SK-N-SH treated with all-trans-retinoic acid at 6 μM for 48 hours (cell line): ENCODE measurements at regions not wholly inside any gene's neighbourhood (a gene's known extent, or its start where the extent isn't known, plus 50 kb on each side); places are given as distances from the start of the nearest gene placed in this dataset.

Source experiments
- ATAC-seq: fragments of 200-7000 bp; cut with Tn5 transposase; 3 replicates; pipeline ENCODE4 v1.9.1; 2020; ENCODE audit warnings: mild to moderate bottlenecking, moderate library complexity
- ARNTL ChIP-seq: fragments of 450-650 bp; formaldehyde crosslinking; IDR thresholded peaks from 2 replicates; pipeline ENCODE4 v1.5.0; 2020; ENCODE audit warnings: low read depth, mild to moderate bottlenecking, moderate library complexity, borderline replicate concordance
- CSDC2 ChIP-seq: fragments of 250-450 bp; sonication (Bioruptor Pico); IDR thresholded peaks from 2 replicates; pipeline ENCODE4 v1.5.0; 2020; ENCODE audit warnings: mild to moderate bottlenecking, moderate library complexity
- ESRRG ChIP-seq: fragments of 250-450 bp; sonication (Bioruptor Pico); IDR thresholded peaks from 2 replicates; pipeline ENCODE4 v1.6.1; 2021; ENCODE audit warnings: mild to moderate bottlenecking
- GLIS3 ChIP-seq: fragments of 250-450 bp; sonication (Bioruptor Pico); IDR thresholded peaks from 2 replicates; pipeline ENCODE4 v1.5.0; 2020; ENCODE audit warnings: mild to moderate bottlenecking, moderate library complexity
- ISL1 ChIP-seq: fragments of 250-450 bp; sonication (Bioruptor Pico); IDR thresholded peaks from 2 replicates; pipeline ENCODE4 v2.1.2; 2022; ENCODE audit warnings: mild to moderate bottlenecking, moderate library complexity
- OSR1 ChIP-seq: fragments of 250-450 bp; sonication (Bioruptor Pico); IDR thresholded peaks from 2 replicates; pipeline ENCODE4 v1.8.0; 2022; ENCODE audit warnings: moderate library complexity, mild to moderate bottlenecking, inconsistent platforms
- POU6F1 ChIP-seq: fragments of 250-450 bp; sonication (Bioruptor Pico); IDR thresholded peaks from 2 replicates; pipeline ENCODE4 v1.8.0; 2021; ENCODE audit warnings: low read depth, mild to moderate bottlenecking, moderate library complexity, borderline replicate concordance
- PPARA ChIP-seq: fragments of 250-450 bp; sonication (Bioruptor Pico); IDR thresholded peaks from 2 replicates; pipeline ENCODE4 v1.5.0; 2020; ENCODE audit warnings: mild to moderate bottlenecking, borderline replicate concordance
- RARB ChIP-seq: fragments of 250-450 bp; sonication (Bioruptor Pico); IDR thresholded peaks from 2 replicates; pipeline ENCODE4 v1.8.0; 2021; ENCODE audit warnings: mild to moderate bottlenecking, moderate library complexity
- SNAI2 ChIP-seq: fragments of 250-450 bp; sonication (Bioruptor Pico); IDR thresholded peaks from 2 replicates; pipeline ENCODE4 v1.5.0; 2020; ENCODE audit warnings: mild to moderate bottlenecking, moderate library complexity
- TCF4 ChIP-seq: fragments of 250-450 bp; sonication (Bioruptor Pico); IDR thresholded peaks from 2 replicates; pipeline ENCODE4 v1.8.0; 2021; ENCODE audit warnings: mild to moderate bottlenecking, moderate library complexity, borderline replicate concordance
- TOX ChIP-seq: fragments of 250-450 bp; sonication (Bioruptor Pico); IDR thresholded peaks from 2 replicates; pipeline ENCODE4 v1.8.0; 2021; ENCODE audit warnings: mild to moderate bottlenecking, moderate library complexity, borderline replicate concordance
- TSHZ2 ChIP-seq: fragments of 250-450 bp; sonication (Bioruptor Pico); IDR thresholded peaks from 2 replicates; pipeline ENCODE4 v1.5.0; 2020; ENCODE audit warnings: mild to moderate bottlenecking, moderate library complexity
- ZC3H10 ChIP-seq: fragments of 250-450 bp; sonication (Bioruptor Pico); IDR thresholded peaks from 2 replicates; pipeline ENCODE4 v1.5.1; 2021; ENCODE audit warnings: mild to moderate bottlenecking, moderate library complexity
- ZFP3 ChIP-seq: fragments of 250-450 bp; sonication (Bioruptor Pico); IDR thresholded peaks from 2 replicates; pipeline ENCODE4 v1.5.0; 2020; ENCODE audit warnings: mild to moderate bottlenecking, moderate library complexity
- ZFP30 ChIP-seq: fragments of 450-650 bp; formaldehyde crosslinking; IDR thresholded peaks from 2 replicates; pipeline ENCODE4 v1.5.0; 2022; ENCODE audit warnings: mild to moderate bottlenecking, moderate library complexity
- ZNF565 ChIP-seq: fragments of 450-650 bp; formaldehyde crosslinking; conservative IDR thresholded peaks from 2 replicates; pipeline ENCODE4 v1.5.0; 2020; ENCODE audit warnings: low read depth, mild to moderate bottlenecking, moderate library complexity
- ZNF70 ChIP-seq: fragments of 450-650 bp; formaldehyde crosslinking; IDR thresholded peaks from 2 replicates; pipeline ENCODE4 v1.5.0; 2020; ENCODE audit warnings: mild to moderate bottlenecking, moderate library complexity
- ZNF8 ChIP-seq: fragments of 450-650 bp; formaldehyde crosslinking; IDR thresholded peaks from 2 replicates; pipeline ENCODE4 v1.5.0; 2020; ENCODE audit warnings: mild to moderate bottlenecking, moderate library complexity
- TF ChIP-seq, protein P1 (sequence below): fragments of 250-450 bp; sonication (Bioruptor Pico); IDR thresholded peaks from 2 replicates; pipeline ENCODE4 v1.5.1; 2021; ENCODE audit warnings: mild to moderate bottlenecking, moderate library complexity
- TF ChIP-seq, protein P2 (sequence below): fragments of 250-450 bp; sonication (Bioruptor Pico); IDR thresholded peaks from 2 replicates; pipeline ENCODE4 v1.8.0; 2020; ENCODE audit warnings: mild to moderate bottlenecking, moderate library complexity, borderline replicate concordance

DNA sequence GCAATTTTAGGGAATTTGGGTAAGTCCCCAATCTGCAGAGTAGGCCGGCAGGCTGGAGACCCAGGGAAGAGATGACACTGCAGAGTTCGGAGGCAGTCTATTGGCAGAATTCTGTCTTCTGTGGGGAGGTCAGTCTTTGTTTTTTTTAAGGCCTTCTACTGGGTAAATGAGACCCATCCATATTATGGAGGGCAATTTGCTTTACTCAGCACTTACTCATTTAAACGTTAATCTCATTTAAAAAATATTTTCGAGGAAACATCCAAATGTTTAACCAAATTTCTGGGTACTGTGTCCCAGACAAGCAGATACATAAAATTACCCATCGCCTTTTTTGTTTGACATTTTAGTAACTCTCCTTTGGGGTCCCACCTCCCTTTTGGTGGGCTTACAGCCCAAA, 139.5 kb downstream of the IRS1 start:
- TF ChIP-seq TCF4 (CRISPR knock-in tag) (no peak), ISL1 (CRISPR knock-in tag) (no peak), RARB (CRISPR knock-in tag) (no peak), ZNF70 (CRISPR knock-in tag) (no peak), GLIS3 (CRISPR knock-in tag) (no peak), CSDC2 (CRISPR knock-in tag) (no peak)
- TF ChIP-seq, protein P1, sequence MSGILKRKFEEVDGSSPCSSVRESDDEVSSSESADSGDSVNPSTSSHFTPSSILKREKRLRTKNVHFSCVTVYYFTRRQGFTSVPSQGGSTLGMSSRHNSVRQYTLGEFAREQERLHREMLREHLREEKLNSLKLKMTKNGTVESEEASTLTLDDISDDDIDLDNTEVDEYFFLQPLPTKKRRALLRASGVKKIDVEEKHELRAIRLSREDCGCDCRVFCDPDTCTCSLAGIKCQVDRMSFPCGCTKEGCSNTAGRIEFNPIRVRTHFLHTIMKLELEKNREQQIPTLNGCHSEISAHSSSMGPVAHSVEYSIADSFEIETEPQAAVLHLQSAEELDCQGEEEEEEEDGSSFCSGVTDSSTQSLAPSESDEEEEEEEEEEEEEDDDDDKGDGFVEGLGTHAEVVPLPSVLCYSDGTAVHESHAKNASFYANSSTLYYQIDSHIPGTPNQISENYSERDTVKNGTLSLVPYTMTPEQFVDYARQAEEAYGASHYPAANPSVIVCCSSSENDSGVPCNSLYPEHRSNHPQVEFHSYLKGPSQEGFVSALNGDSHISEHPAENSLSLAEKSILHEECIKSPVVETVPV (CRISPR knock-in tag): no peak
- no peak for ATAC-seq

- TF ChIP-seq TSHZ2 (CRISPR knock-in tag) (no peak), SNAI2 (CRISPR knock-in tag) (no peak), ZNF8 (CRISPR knock-in tag) (no peak), GLIS3 (CRISPR knock-in tag) (no peak), OSR1 (CRISPR knock-in tag) (no peak), ISL1 (CRISPR knock-in tag) (no peak), RARB (CRISPR knock-in tag) (no peak)
- TF ChIP-seq, all 23 proteins: peak for 0
- ATAC-seq: no peak
These were observed 140.2 kb downstream of the IRS1 start for GRCh38 chr2:226659410-226659809.

- no peak for TF ChIP-seq RARB (CRISPR knock-in tag)
- no peak for TF ChIP-seq ESRRG (CRISPR knock-in tag)
- TF ChIP-seq GLIS3 (CRISPR knock-in tag): no peak
- no peak for TF ChIP-seq SNAI2 (CRISPR knock-in tag)
- ATAC-seq: no peak
These were observed 141.1 kb downstream of the IRS1 start for GRCh38 chr2:226658555-226658954.

GRCh38 chr2:226657340-226658053, 142.1 kb downstream of the IRS1 start:
- TF ChIP-seq GLIS3 (CRISPR knock-in tag): no peak
- no peak for ATAC-seq

GRCh38 chr2:226656367-226656766, 143.3 kb downstream of the IRS1 start:
- ATAC-seq: no peak
- no peak for TF ChIP-seq ARNTL (CRISPR knock-in tag)
- TF ChIP-seq OSR1 (CRISPR knock-in tag): no peak
- TF ChIP-seq ZFP3: no peak
- no peak for TF ChIP-seq CSDC2 (CRISPR knock-in tag)
- no peak for TF ChIP-seq ESRRG (CRISPR knock-in tag)
- no peak for TF ChIP-seq POU6F1 (CRISPR knock-in tag)
- TF ChIP-seq, protein P2, sequence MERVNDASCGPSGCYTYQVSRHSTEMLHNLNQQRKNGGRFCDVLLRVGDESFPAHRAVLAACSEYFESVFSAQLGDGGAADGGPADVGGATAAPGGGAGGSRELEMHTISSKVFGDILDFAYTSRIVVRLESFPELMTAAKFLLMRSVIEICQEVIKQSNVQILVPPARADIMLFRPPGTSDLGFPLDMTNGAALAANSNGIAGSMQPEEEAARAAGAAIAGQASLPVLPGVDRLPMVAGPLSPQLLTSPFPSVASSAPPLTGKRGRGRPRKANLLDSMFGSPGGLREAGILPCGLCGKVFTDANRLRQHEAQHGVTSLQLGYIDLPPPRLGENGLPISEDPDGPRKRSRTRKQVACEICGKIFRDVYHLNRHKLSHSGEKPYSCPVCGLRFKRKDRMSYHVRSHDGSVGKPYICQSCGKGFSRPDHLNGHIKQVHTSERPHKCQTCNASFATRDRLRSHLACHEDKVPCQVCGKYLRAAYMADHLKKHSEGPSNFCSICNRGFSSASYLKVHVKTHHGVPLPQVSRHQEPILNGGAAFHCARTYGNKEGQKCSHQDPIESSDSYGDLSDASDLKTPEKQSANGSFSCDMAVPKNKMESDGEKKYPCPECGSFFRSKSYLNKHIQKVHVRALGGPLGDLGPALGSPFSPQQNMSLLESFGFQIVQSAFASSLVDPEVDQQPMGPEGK: no peak
- no peak for TF ChIP-seq TOX
- TF ChIP-seq ISL1 (CRISPR knock-in tag): no peak
- no peak for TF ChIP-seq ZFP30 (CRISPR knock-in tag)
- TF ChIP-seq TCF4 (CRISPR knock-in tag): no peak
- TF ChIP-seq PPARA: no peak
- no peak for TF ChIP-seq ZNF8 (CRISPR knock-in tag)
- no peak for TF ChIP-seq TSHZ2 (CRISPR knock-in tag)
- no peak for TF ChIP-seq RARB (CRISPR knock-in tag)
- no peak for TF ChIP-seq ZNF70 (CRISPR knock-in tag)
- TF ChIP-seq ZC3H10 (CRISPR knock-in tag): no peak
- no peak for TF ChIP-seq ZNF565 (CRISPR knock-in tag)
